Testis (tissue), 2 donors: ENCODE measurements at regions not wholly inside any gene's neighbourhood (a gene's known extent, or its start where the extent isn't known, plus 50 kb on each side); places are given as distances from the start of the nearest gene placed in this dataset.

Source experiments
- DNase-seq: peaks from one replicate; pipeline ENCODE4 v3.0.0-alpha.2; 2019
- H3K27ac ChIP-seq, 2 donors: fragments of 200-600 bp; sonication (generic); one replicate each; pipeline ENCODE4 v1.5.1; 2019
- H3K27me3 ChIP-seq: fragments of 200-600 bp; sonication (generic); one replicate; pipeline ENCODE4 v1.5.1; 2019
- H3K36me3 ChIP-seq: fragments of 200-600 bp; sonication (generic); one replicate; pipeline ENCODE4 v1.5.1; 2017; ENCODE audit warnings: low read depth; ENCODE audit errors: missing control alignments
- H3K4me1 ChIP-seq: fragments of 200-600 bp; sonication (generic); one replicate; pipeline ENCODE4 v1.5.1; 2019
- H3K4me3 ChIP-seq, 2 donors: fragments of 200-600 bp; sonication (generic); one replicate each; pipeline ENCODE4 v1.5.1; 2017 to 2019
- H3K9me3 ChIP-seq: fragments of 200-600 bp; sonication (generic); one replicate; pipeline ENCODE4 v1.5.1; 2017
- CTCF ChIP-seq, 3 experiments: fragments of 450-650 bp in 2 of 3; fragments of 200-600 bp in 1 of 3; sonication (generic) in 1 of 3; IDR thresholded peaks; one replicate each; pipeline ENCODE4 v1.5.1; 2016 to 2019; ENCODE audit warnings: antibody characterized with exemption in 3 of 3, mild to moderate bottlenecking in 2 of 3, moderate library complexity in 1 of 3
- POLR2A ChIP-seq: fragments of 450-650 bp; IDR thresholded peaks from one replicate; pipeline ENCODE4 v1.6.1; 2017; ENCODE audit warnings: antibody characterized with exemption, mild to moderate bottlenecking, moderate library complexity
- WGBS, 2 donors: methylation state at CpG; one replicate each; pipeline ENCODE4 v1.1.5; 2018; 5-methylcytosine and 5-hydroxymethylcytosine counted together
- intact Hi-C: fragments of 100-400 bp; cut with DNase I; formaldehyde crosslinking; loops from one replicate; pipeline ENCODE4 v1.15.1; 2023; ENCODE audit warnings: low total_unique reads

GRCh38 chr17:53101706-53102105 is 721.0 kb upstream of the KIF2B start:
- WGBS, 2 donors, result 90 to 95% methylated on average over 2 of the region's 2 CpGs
- no peaks in the 10 kb centered on the region for H3K4me1 ChIP-seq
- no peaks in the 10 kb centered on the region for H3K36me3 ChIP-seq
- H3K9me3 ChIP-seq, result no peaks in the 10 kb centered on the region
- H3K27ac ChIP-seq, result no peak overlapping the region
- intact Hi-C loops, result no loop called here
- DNase-seq, result no peak
- no peak for TF ChIP-seq CTCF (IDR thresholded peaks at IDR 0.05)
- TF ChIP-seq POLR2A, result no peak
- H3K27me3 ChIP-seq, result no peaks in the 10 kb centered on the region
- no peak overlapping the region for H3K4me3 ChIP-seq

GRCh38 chr17:53100126-53100525 is 722.6 kb upstream of the KIF2B start:
- no peaks in the 10 kb centered on the region for H3K27me3 ChIP-seq
- no peaks in the 10 kb centered on the region for H3K9me3 ChIP-seq
- TF ChIP-seq POLR2A, result no peak
- no peak for TF ChIP-seq CTCF (IDR thresholded peaks at IDR 0.05)
- DNase-seq, result no peak
- H3K36me3 ChIP-seq, result no peaks in the 10 kb centered on the region
- H3K4me3 ChIP-seq, result no peak overlapping the region
- no peak overlapping the region for H3K27ac ChIP-seq
- intact Hi-C loops, result no loop called here
- 56 to 58% methylated on average over 3 of the region's 3 CpGs for WGBS, 2 donors
- no peaks in the 10 kb centered on the region for H3K4me1 ChIP-seq

GRCh38 chr17:53093391-53093790 is 729.3 kb upstream of the KIF2B start:
- Histone ChIP-seq H3K4me3 (no peak overlapping the region), H3K9me3 (no peaks in the 10 kb centered on the region), H3K27ac (no peak overlapping the region), H3K4me1 (no peaks in the 10 kb centered on the region), H3K27me3 (no peaks in the 10 kb centered on the region), H3K36me3 (no peaks in the 10 kb centered on the region)
- WGBS, 2 donors, result 71 to 95% methylated on average over 1 of the region's 1 CpG
- intact Hi-C loops, result no loop called here
- TF ChIP-seq POLR2A (no peak), CTCF (IDR thresholded peaks at IDR 0.05) (no peak)
- no peak for DNase-seq

GRCh38 chr17:53092072-53092471 is 730.7 kb upstream of the KIF2B start:
- WGBS, 2 donors, result 65 to 92% methylated on average over 2 of the region's 2 CpGs

More at GRCh38 chr17:53092072-53092471, 730.7 kb upstream of the KIF2B start:
- TF ChIP-seq POLR2A (no peak), CTCF (IDR thresholded peaks at IDR 0.05) (no peak)
- no peaks in the 10 kb centered on the region for H3K27me3 ChIP-seq
- no peak overlapping the region for H3K4me3 ChIP-seq
- no peak overlapping the region for H3K27ac ChIP-seq
- no peak for DNase-seq
- H3K36me3 ChIP-seq, result no peaks in the 10 kb centered on the region
- H3K9me3 ChIP-seq, result no peaks in the 10 kb centered on the region
- no peaks in the 10 kb centered on the region for H3K4me1 ChIP-seq
- intact Hi-C loops, result no loop called here
